ENCODE measurements at regions not wholly inside any gene's neighbourhood (a gene's known extent, or its start where the extent isn't known, plus 50 kb on each side); places are given as distances from the start of the nearest gene placed in this dataset.

GRCh38 chr16:35562471-35562870, 2103.1 kb downstream of the TP53TG3F start:
- Histone ChIP-seq H3K4me3 (ENCODE audit: low read depth, low read length) (no peak overlapping the region), H3K36me3 (ENCODE audit: control insufficient read depth, insufficient read depth, low read length) (no peaks in the 10 kb centered on the region), H3K9me3 (no peaks in the 10 kb centered on the region), H3K4me1 (no peaks in the 10 kb centered on the region), H3K27me3 (replicated peaks; ENCODE audit: control insufficient read depth, insufficient read depth, low read length) (no peaks in the 10 kb centered on the region)
- H3K27me3 Mint-ChIP-seq (ENCODE audit: insufficient read depth, unreplicated experiment): no peaks in the 10 kb centered on the region
- ChIA-PET CTCF (no interaction called here), POLR2A (no interaction called here)
- intact Hi-C loops (cut with micrococcal nuclease; ENCODE audit: unreplicated experiment): no loop called here
- H3K27ac Mint-ChIP-seq (ENCODE audit: unreplicated experiment): no peak overlapping the region
- no peak for TF ChIP-seq CTCF (IDR thresholded peaks at IDR 0.05; ENCODE audit: insufficient read depth in 1 of 2, low read depth in 1 of 2, low read length in 1 of 2, severe bottlenecking in 1 of 2, unreplicated experiment in 1 of 2)
- H3K4me3 Mint-ChIP-seq (ENCODE audit: unreplicated experiment): no peak overlapping the region
- no peaks in the 10 kb centered on the region for H3K4me1 Mint-ChIP-seq (ENCODE audit: low read depth, unreplicated experiment)
- BruUV-seq (replicated peaks): no TSS peak
- peaks cover 9% of the 10 kb centered on the region for H3K9me3 Mint-ChIP-seq (ENCODE audit: unreplicated experiment)
- no peak for DNase-seq
- H3K36me3 Mint-ChIP-seq (ENCODE audit: insufficient read depth, unreplicated experiment): no peaks in the 10 kb centered on the region

- peaks cover 9% of the 10 kb centered on the region for H3K9me3 Mint-ChIP-seq (ENCODE audit: unreplicated experiment)
- H3K4me3 Mint-ChIP-seq (ENCODE audit: unreplicated experiment): no peak overlapping the region
- Histone ChIP-seq H3K4me1 (no peaks in the 10 kb centered on the region), H3K9me3 (no peaks in the 10 kb centered on the region), H3K4me3 (ENCODE audit: low read depth, low read length) (no peak overlapping the region), H3K36me3 (ENCODE audit: control insufficient read depth, insufficient read depth, low read length) (no peaks in the 10 kb centered on the region), H3K27me3 (replicated peaks; ENCODE audit: control insufficient read depth, insufficient read depth, low read length) (no peaks in the 10 kb centered on the region)
- H3K36me3 Mint-ChIP-seq (ENCODE audit: insufficient read depth, unreplicated experiment): no peaks in the 10 kb centered on the region
- ChIA-PET POLR2A (no interaction called here), CTCF (no interaction called here)
- intact Hi-C loops (cut with micrococcal nuclease; ENCODE audit: unreplicated experiment): no loop called here
- DNase-seq: no peak
- BruUV-seq (replicated peaks): no TSS peak
- no peaks in the 10 kb centered on the region for H3K4me1 Mint-ChIP-seq (ENCODE audit: low read depth, unreplicated experiment)
- no peaks in the 10 kb centered on the region for H3K27me3 Mint-ChIP-seq (ENCODE audit: insufficient read depth, unreplicated experiment)
- no peak for TF ChIP-seq CTCF (IDR thresholded peaks at IDR 0.05; ENCODE audit: insufficient read depth in 1 of 2, low read depth in 1 of 2, low read length in 1 of 2, severe bottlenecking in 1 of 2, unreplicated experiment in 1 of 2)
- no peak overlapping the region for H3K27ac Mint-ChIP-seq (ENCODE audit: unreplicated experiment)
These were observed 2103.5 kb downstream of the TP53TG3F start for GRCh38 chr16:35562919-35563318.

GRCh38 chr16:35564148-35564547, 2104.7 kb downstream of the TP53TG3F start:
- Histone ChIP-seq H3K27me3 (replicated peaks; ENCODE audit: control insufficient read depth, insufficient read depth, low read length) (no peaks in the 10 kb centered on the region), H3K36me3 (ENCODE audit: control insufficient read depth, insufficient read depth, low read length) (no peaks in the 10 kb centered on the region), H3K9me3 (no peaks in the 10 kb centered on the region), H3K4me3 (ENCODE audit: low read depth, low read length) (no peak overlapping the region), H3K4me1 (no peaks in the 10 kb centered on the region)
- no peaks in the 10 kb centered on the region for H3K4me1 Mint-ChIP-seq (ENCODE audit: low read depth, unreplicated experiment)
- no peak overlapping the region for H3K4me3 Mint-ChIP-seq (ENCODE audit: unreplicated experiment)
- no peaks in the 10 kb centered on the region for H3K27me3 Mint-ChIP-seq (ENCODE audit: insufficient read depth, unreplicated experiment)
- peaks cover 6% of the 10 kb centered on the region for H3K9me3 Mint-ChIP-seq (ENCODE audit: unreplicated experiment)
- no peak for DNase-seq
- ChIA-PET POLR2A (no interaction called here), CTCF (no interaction called here)
- no peak overlapping the region for H3K27ac Mint-ChIP-seq (ENCODE audit: unreplicated experiment)
- H3K36me3 Mint-ChIP-seq (ENCODE audit: insufficient read depth, unreplicated experiment): no peaks in the 10 kb centered on the region
- intact Hi-C loops (cut with micrococcal nuclease; ENCODE audit: unreplicated experiment): no loop called here
- BruUV-seq (replicated peaks): no TSS peak
- TF ChIP-seq CTCF (IDR thresholded peaks at IDR 0.05; ENCODE audit: insufficient read depth in 1 of 2, low read depth in 1 of 2, low read length in 1 of 2, severe bottlenecking in 1 of 2, unreplicated experiment in 1 of 2): no peak
